ENCODE measurements at regions not wholly inside any gene's neighbourhood (a gene's known extent, or its start where the extent isn't known, plus 50 kb on each side); places are given as distances from the start of the nearest gene placed in this dataset.

GRCh38 chr1:70818401-70818800 lies 229.2 kb downstream of the PTGER3 start:
- CTCF ChIA-PET (ENCODE audit: low intra/inter-chr PET ratio) = interaction anchor here (0.6 kb wide), 1 partner anchor 234 kb away, joined by 5 read pairs; no protein-coding TSS in a partner anchor
- no peak overlapping the region for H3K27ac ChIP-seq (ENCODE audit: extremely low read depth, low read depth, low read length)
- POLR2A ChIA-PET = no interaction called here
- intact Hi-C loops (cut with micrococcal nuclease) = no loop called here
- no peaks in the 10 kb centered on the region for H3K9me1 ChIP-seq (ENCODE audit: control insufficient read depth, insufficient read depth, low read length)
- FAIRE-seq (no peak), ATAC-seq (no peak), DNase-seq (ENCODE audit: extremely low read depth in 1 of 4, low spot score in 3 of 4) (no peak)
- WGBS (ENCODE audit: insufficient coverage, low coverage, missing lambda C conversion rate) = 40% methylated on average over 2 of the region's 2 CpGs
- H3K9ac ChIP-seq (ENCODE audit: insufficient read depth in 1 of 2, low read depth in 2 of 2, low read length in 2 of 2) = no peak overlapping the region
- TF ChIP-seq MEF2A (IDR thresholded peaks at IDR 0.05; ENCODE audit: control insufficient read depth, low read depth, low read length) (peak; percentile 57; the same call in 1 of the 2 replicates), RFX7 (CRISPR knock-in tag; IDR thresholded peaks at IDR 0.05) (no peak), PHF8 (IDR thresholded peaks at IDR 0.05; ENCODE audit: borderline replicate concordance, low read length) (no peak), ZEB2 (IDR thresholded peaks at IDR 0.05) (no peak)
- no peaks in the 10 kb centered on the region for H3K4me1 ChIP-seq (replicated peaks in 1 of 2; ENCODE audit: control insufficient read depth in 2 of 2, insufficient read depth in 2 of 2, low read length in 2 of 2)
- H4K20me1 ChIP-seq (replicated peaks; ENCODE audit: control insufficient read depth, insufficient read depth, low read length) = no peaks in the 10 kb centered on the region
- H3K36me3 ChIP-seq (ENCODE audit: control insufficient read depth, insufficient read depth, low read length) = no peaks in the 10 kb centered on the region
- H3K79me2 ChIP-seq (ENCODE audit: control insufficient read depth, insufficient read depth, low read length) = no peaks in the 10 kb centered on the region
- H3K4me2 ChIP-seq (ENCODE audit: insufficient read depth, low read length) = no peak overlapping the region
- no peaks in the 10 kb centered on the region for H3K27me3 ChIP-seq (ENCODE audit: control insufficient read depth in 2 of 2, insufficient read depth in 2 of 2, low read length in 2 of 2)
- no peaks in the 10 kb centered on the region for H3K9me3 ChIP-seq (replicated peaks; ENCODE audit: control insufficient read depth, insufficient read depth, low read depth, low read length)
- no peak overlapping the region for H3K4me3 ChIP-seq
- in situ Hi-C loops (cut with MboI) = no loop called here
- H2AFZ ChIP-seq (ENCODE audit: low read depth, low read length) = no peak overlapping the region
- BruUV-seq (replicated peaks) = no TSS peak

- 15% methylated on average over 2 of the region's 2 CpGs for WGBS (ENCODE audit: insufficient coverage, low coverage, missing lambda C conversion rate)
- intact Hi-C loops (cut with micrococcal nuclease) = no loop called here
- ChIA-PET POLR2A (no interaction called here), CTCF (ENCODE audit: low intra/inter-chr PET ratio) (interaction anchor here (0.6 kb wide), 1 partner anchor 233 kb away, joined by 5 read pairs; no protein-coding TSS in a partner anchor)
- Histone ChIP-seq H3K9ac (ENCODE audit: insufficient read depth in 1 of 2, low read depth in 2 of 2, low read length in 2 of 2) (no peak overlapping the region), H3K79me2 (ENCODE audit: control insufficient read depth, insufficient read depth, low read length) (no peaks in the 10 kb centered on the region), H4K20me1 (replicated peaks; ENCODE audit: control insufficient read depth, insufficient read depth, low read length) (no peaks in the 10 kb centered on the region), H3K4me1 (replicated peaks in 1 of 2; ENCODE audit: control insufficient read depth in 2 of 2, insufficient read depth in 2 of 2, low read length in 2 of 2) (no peaks in the 10 kb centered on the region), H3K4me3 (no peak overlapping the region), H3K9me3 (replicated peaks; ENCODE audit: control insufficient read depth, insufficient read depth, low read depth, low read length) (no peaks in the 10 kb centered on the region), H3K4me2 (ENCODE audit: insufficient read depth, low read length) (no peak overlapping the region), H3K36me3 (ENCODE audit: control insufficient read depth, insufficient read depth, low read length) (no peaks in the 10 kb centered on the region), H3K27ac (ENCODE audit: extremely low read depth, low read depth, low read length) (no peak overlapping the region), H3K9me1 (ENCODE audit: control insufficient read depth, insufficient read depth, low read length) (no peaks in the 10 kb centered on the region), H2AFZ (ENCODE audit: low read depth, low read length) (no peak overlapping the region), H3K27me3 (ENCODE audit: control insufficient read depth in 2 of 2, insufficient read depth in 2 of 2, low read length in 2 of 2) (no peaks in the 10 kb centered on the region)
- no TSS peak for BruUV-seq (replicated peaks)
- in situ Hi-C loops (cut with MboI) = no loop called here
- FAIRE-seq (no peak), DNase-seq (ENCODE audit: extremely low read depth in 1 of 4, low spot score in 3 of 4) (no peak), ATAC-seq (no peak)
- TF ChIP-seq ZNF280A (IDR thresholded peaks at IDR 0.05; ENCODE audit: low read depth, partially characterized antibody) (no peak), ZNF12 (CRISPR knock-in tag; IDR thresholded peaks at IDR 0.05) (no peak), THRB (CRISPR knock-in tag; conservative IDR thresholded peaks at IDR 0.05) (no peak), ZNF3 (CRISPR knock-in tag; IDR thresholded peaks at IDR 0.05) (no peak), BCL6 (CRISPR knock-in tag; IDR thresholded peaks at IDR 0.05) (no peak), FUS (optimal IDR thresholded peaks at IDR 0.05; ENCODE audit: low read depth, low read length) (no peak), MAFK (IDR thresholded peaks at IDR 0.05; ENCODE audit: low read length) (no peak), THAP7 (CRISPR knock-in tag; IDR thresholded peaks at IDR 0.05) (no peak)
- TF ChIP-seq, protein P1, sequence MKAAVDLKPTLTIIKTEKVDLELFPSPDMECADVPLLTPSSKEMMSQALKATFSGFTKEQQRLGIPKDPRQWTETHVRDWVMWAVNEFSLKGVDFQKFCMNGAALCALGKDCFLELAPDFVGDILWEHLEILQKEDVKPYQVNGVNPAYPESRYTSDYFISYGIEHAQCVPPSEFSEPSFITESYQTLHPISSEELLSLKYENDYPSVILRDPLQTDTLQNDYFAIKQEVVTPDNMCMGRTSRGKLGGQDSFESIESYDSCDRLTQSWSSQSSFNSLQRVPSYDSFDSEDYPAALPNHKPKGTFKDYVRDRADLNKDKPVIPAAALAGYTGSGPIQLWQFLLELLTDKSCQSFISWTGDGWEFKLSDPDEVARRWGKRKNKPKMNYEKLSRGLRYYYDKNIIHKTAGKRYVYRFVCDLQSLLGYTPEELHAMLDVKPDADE (conservative IDR thresholded peaks at IDR 0.05; ENCODE audit: control insufficient read depth, low read depth, low read length) = no peak
Observed at GRCh38 chr1:70819231-70819630, 228.4 kb downstream of the PTGER3 start.

All from K562 (cell line).